GM12891 (cell line): ENCODE measurements at regions not wholly inside any gene's neighbourhood (a gene's known extent, or its start where the extent isn't known, plus 50 kb on each side); places are given as distances from the start of the nearest gene placed in this dataset.
"Not testable (repeated sequence)": the region's sequence is repeated elsewhere in the genome, so short reads cannot be mapped to it uniquely, and the experiment has no call there.

Experiments used
- DNase-seq: peaks from one replicate; pipeline ENCODE4 v3.0.0; 2011; ENCODE audit warnings: low spot score; ENCODE audit not compliant: insufficient read length
- FAIRE-seq: peaks from 2 replicates; lab custom pipeline; 2011; peaks lifted over from hg19 to GRCh38; lab: Jason Lieb, UNC
- PAX5 ChIP-seq: IDR thresholded peaks from 2 replicates; pipeline ENCODE4 v1.6.1; 2011; ENCODE audit warnings: low read length, moderate library complexity, mild to moderate bottlenecking; ENCODE audit not compliant: insufficient read depth, severe bottlenecking
- POLR2A ChIP-seq: IDR thresholded peaks from 2 replicates; pipeline ENCODE4 v1.6.1; 2011; ENCODE audit warnings: low read depth, low read length, control low read depth
- POLR2AphosphoS5 ChIP-seq: IDR thresholded peaks from 2 replicates; pipeline ENCODE4 v1.6.1; 2011; ENCODE audit warnings: low read depth, low read length, control low read depth
- POU2F2 ChIP-seq: IDR thresholded peaks from 2 replicates; pipeline ENCODE4 v1.6.1; 2011; ENCODE audit warnings: low read depth, mild to moderate bottlenecking, control low read depth, low read length, moderate library complexity
- SPI1 ChIP-seq: IDR thresholded peaks from 2 replicates; pipeline ENCODE4 v1.6.1; 2011; ENCODE audit warnings: low read depth, low read length, control low read depth
- TAF1 ChIP-seq: IDR thresholded peaks from 2 replicates; pipeline ENCODE4 v1.6.1; 2011; ENCODE audit warnings: low read depth, low read length, control low read depth

GRCh38 chr10:121323443-121323842 is 274.8 kb downstream of the FGFR2 start:
- no peak for DNase-seq
- TF ChIP-seq TAF1: no peak
- TF ChIP-seq PAX5: no peak
- TF ChIP-seq POLR2AphosphoS5: no peak
- no peak for TF ChIP-seq SPI1
- TF ChIP-seq POLR2A: no peak
- TF ChIP-seq POU2F2: no peak
- FAIRE-seq: no peak

GRCh38 chr10:121324678-121325213 is 273.5 kb downstream of the FGFR2 start:
- FAIRE-seq (no peak), DNase-seq (no peak)
- TF ChIP-seq POLR2AphosphoS5 (no peak), TAF1 (no peak), SPI1 (no peak), POU2F2 (no peak), PAX5 (no peak), POLR2A (no peak)

GRCh38 chr10:121325490-121326231 is 272.6 kb downstream of the FGFR2 start:
- TF ChIP-seq SPI1: no peak
- TF ChIP-seq PAX5: no peak
- TF ChIP-seq POLR2A: no peak
- no peak for TF ChIP-seq POU2F2
- TF ChIP-seq POLR2AphosphoS5: no peak
- TF ChIP-seq TAF1: no peak
- FAIRE-seq (no peak), DNase-seq (no peak)

DNA sequence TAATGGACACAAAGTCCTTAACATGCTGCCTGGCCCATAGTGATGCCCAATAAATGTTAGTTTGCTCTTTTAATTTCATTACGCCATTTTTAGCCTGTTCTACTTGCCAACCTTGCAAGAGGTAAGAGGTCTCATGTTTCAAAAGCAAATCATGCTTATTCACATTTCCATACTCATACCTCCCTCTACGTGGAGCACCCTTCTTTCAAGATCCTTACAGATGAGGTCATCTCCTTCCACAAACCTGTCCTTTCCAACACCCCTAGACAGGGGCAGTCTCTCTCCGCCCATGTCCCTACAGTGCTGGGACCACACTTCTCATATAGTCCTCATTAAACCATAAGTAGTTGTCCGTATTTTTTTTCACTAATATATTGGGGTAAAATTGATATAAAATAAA is 271.3 kb downstream of the FGFR2 start:
- TF ChIP-seq PAX5 (no peak), POLR2A (no peak), POU2F2 (no peak), TAF1 (no peak), SPI1 (no peak), POLR2AphosphoS5 (no peak)
- DNase-seq (no peak), FAIRE-seq (no peak)

GRCh38 chr10:121327727-121328126 is 270.5 kb downstream of the FGFR2 start:
- TF ChIP-seq PAX5: no peak
- TF ChIP-seq TAF1: no peak
- TF ChIP-seq SPI1: no peak
- TF ChIP-seq POLR2AphosphoS5: no peak
- no peak for TF ChIP-seq POLR2A
- no peak for TF ChIP-seq POU2F2
- DNase-seq (no peak), FAIRE-seq (no peak)

- FAIRE-seq, DNase-seq: not testable (repeated sequence)
These were observed 268.6 kb downstream of the FGFR2 start for GRCh38 chr10:121329631-121330030.

- FAIRE-seq (no peak), DNase-seq (no peak)
- TF ChIP-seq SPI1 (no peak), POU2F2 (no peak), TAF1 (no peak), POLR2AphosphoS5 (no peak), PAX5 (no peak), POLR2A (no peak)
These were observed 267.7 kb downstream of the FGFR2 start for GRCh38 chr10:121330563-121330962.

GRCh38 chr10:121332353-121332752 is 265.9 kb downstream of the FGFR2 start:
- FAIRE-seq: no peak
- TF ChIP-seq TAF1: no peak
- no peak for TF ChIP-seq PAX5
- no peak for TF ChIP-seq POLR2AphosphoS5
- no peak for TF ChIP-seq SPI1
- no peak for TF ChIP-seq POU2F2
- TF ChIP-seq POLR2A: no peak
- no peak for DNase-seq

DNA sequence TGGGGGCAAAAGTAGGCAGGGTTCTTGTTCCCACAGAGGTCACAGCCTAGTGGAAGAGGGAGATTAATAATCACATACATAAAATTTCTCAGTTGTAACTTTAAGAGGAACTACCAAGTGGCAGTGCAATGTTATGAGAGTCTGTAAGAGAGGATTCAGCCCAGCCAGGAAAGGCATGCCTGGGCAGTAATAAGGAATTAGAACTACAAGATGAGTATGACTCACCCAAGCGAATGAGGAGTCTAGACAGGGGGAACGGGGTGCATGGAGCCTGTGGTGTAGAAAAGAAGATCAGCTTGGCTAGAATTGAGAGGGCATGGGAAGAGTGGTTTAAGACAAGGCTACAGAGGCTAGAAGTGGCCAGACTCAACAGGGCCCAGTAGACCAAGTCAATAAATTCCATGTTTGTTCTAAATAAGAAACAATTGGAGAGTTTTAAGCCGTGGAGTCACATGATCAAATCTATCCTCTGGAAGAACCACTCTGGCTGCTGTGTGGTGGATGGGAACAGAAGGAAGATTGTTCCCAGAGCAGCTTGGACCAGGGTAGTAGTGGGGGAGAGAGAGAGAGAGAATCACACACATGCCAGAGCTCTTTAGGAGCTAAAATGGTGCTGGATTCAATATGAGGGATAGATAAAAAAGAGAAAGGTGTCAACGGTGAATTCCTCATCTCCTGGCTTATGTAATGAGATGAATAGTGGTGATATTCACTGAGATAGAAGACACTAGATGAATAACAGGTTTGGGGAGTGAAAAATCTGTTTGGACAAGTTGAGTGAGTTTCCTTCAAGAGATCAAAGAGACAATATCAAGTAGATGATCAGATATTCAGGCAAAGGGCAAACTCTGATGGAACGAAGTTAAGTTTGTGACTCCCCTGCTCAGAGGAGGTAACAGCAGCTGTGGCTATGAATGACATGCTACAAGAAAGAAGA is 265.1 kb downstream of the FGFR2 start:
- FAIRE-seq (no peak), DNase-seq (no peak)
- TF ChIP-seq PAX5 (no peak), POLR2AphosphoS5 (no peak), SPI1 (no peak), TAF1 (no peak), POU2F2 (no peak), POLR2A (no peak)
